Liver (tissue), 2 donors: ENCODE measurements at regions not wholly inside any gene's neighbourhood (a gene's known extent, or its start where the extent isn't known, plus 50 kb on each side); places are given as distances from the start of the nearest gene placed in this dataset.

Experiments
- CTCF ChIP-seq: fragments of 150-350 bp; IDR thresholded peaks from 2 replicates; pipeline ENCODE4 v1.5.1; 2017; ENCODE audit warnings: improper control_type of control experiment, low read depth, low read length; ENCODE audit not compliant: missing input control
- FOXA1 ChIP-seq: IDR thresholded peaks from 2 replicates; pipeline ENCODE4 v1.6.1; 2016; ENCODE audit warnings: antibody characterized with exemption
- donor health status: healthy.

- TF ChIP-seq CTCF, result no peak
- TF ChIP-seq FOXA1, result no peak
Measured at GRCh38 chr2:13504808-13505207, 788.1 kb downstream of the TRIB2 start.
